ENCODE measurements at regions not wholly inside any gene's neighbourhood (a gene's known extent, or its start where the extent isn't known, plus 50 kb on each side); places are given as distances from the start of the nearest gene placed in this dataset.

DNA sequence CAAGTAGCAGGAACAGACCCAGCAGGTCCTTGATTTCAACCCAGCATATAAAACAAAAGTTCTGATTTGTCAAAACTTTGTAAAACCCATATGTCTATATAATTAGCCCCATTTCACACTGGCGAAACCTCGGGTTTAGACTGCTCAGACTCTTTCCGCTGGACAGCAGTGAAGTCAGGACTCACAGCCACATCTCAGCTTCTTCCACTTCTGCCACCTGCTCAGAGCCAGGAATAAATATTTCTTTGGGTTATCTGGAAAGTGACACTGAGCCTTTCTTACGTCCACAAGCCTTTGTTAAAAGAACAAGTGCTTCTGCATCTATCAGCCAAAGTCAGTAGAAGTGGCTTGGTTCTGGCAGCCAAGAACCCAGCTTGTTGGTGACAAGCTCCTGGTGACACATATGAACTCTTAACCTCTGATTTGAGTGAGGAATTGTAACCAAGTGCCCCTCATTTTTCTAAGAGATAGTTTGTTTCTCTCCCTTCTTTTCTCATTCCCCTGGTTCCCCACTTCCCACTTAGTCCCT is 118.1 kb upstream of the CHD2 start:
- ATAC-seq = no peak
- no peak overlapping the region for H2AFZ ChIP-seq (ENCODE audit: low read depth, low read length, poor library complexity, severe bottlenecking)
- H3K9ac ChIP-seq (ENCODE audit: low read length) = no peak overlapping the region
- no peak for TF ChIP-seq EGR1 (IDR thresholded peaks at IDR 0.05; ENCODE audit: low read depth)
- TF ChIP-seq, protein P1, sequence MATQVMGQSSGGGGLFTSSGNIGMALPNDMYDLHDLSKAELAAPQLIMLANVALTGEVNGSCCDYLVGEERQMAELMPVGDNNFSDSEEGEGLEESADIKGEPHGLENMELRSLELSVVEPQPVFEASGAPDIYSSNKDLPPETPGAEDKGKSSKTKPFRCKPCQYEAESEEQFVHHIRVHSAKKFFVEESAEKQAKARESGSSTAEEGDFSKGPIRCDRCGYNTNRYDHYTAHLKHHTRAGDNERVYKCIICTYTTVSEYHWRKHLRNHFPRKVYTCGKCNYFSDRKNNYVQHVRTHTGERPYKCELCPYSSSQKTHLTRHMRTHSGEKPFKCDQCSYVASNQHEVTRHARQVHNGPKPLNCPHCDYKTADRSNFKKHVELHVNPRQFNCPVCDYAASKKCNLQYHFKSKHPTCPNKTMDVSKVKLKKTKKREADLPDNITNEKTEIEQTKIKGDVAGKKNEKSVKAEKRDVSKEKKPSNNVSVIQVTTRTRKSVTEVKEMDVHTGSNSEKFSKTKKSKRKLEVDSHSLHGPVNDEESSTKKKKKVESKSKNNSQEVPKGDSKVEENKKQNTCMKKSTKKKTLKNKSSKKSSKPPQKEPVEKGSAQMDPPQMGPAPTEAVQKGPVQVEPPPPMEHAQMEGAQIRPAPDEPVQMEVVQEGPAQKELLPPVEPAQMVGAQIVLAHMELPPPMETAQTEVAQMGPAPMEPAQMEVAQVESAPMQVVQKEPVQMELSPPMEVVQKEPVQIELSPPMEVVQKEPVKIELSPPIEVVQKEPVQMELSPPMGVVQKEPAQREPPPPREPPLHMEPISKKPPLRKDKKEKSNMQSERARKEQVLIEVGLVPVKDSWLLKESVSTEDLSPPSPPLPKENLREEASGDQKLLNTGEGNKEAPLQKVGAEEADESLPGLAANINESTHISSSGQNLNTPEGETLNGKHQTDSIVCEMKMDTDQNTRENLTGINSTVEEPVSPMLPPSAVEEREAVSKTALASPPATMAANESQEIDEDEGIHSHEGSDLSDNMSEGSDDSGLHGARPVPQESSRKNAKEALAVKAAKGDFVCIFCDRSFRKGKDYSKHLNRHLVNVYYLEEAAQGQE (IDR thresholded peaks at IDR 0.05; ENCODE audit: low read depth) = no peak
- no peak for TF ChIP-seq SIN3A (IDR thresholded peaks at IDR 0.05; ENCODE audit: low read depth)
- TF ChIP-seq YY1 (IDR thresholded peaks at IDR 0.05; ENCODE audit: extremely low read depth, insufficient replicate concordance, low read depth, low read length) = no peak
- TF ChIP-seq SRF (IDR thresholded peaks at IDR 0.05; ENCODE audit: low read depth) = no peak
- TF ChIP-seq POLR2AphosphoS5 (IDR thresholded peaks at IDR 0.05; ENCODE audit: low read depth, low read length) = no peak
- TF ChIP-seq EZH2 (IDR thresholded peaks at IDR 0.05) = no peak
- TF ChIP-seq POLR2A (IDR thresholded peaks at IDR 0.05; ENCODE audit: borderline replicate concordance, extremely low read depth, insufficient read depth, insufficient read length) = no peak
- no peak for TF ChIP-seq TCF7L2 (IDR thresholded peaks at IDR 0.05; ENCODE audit: borderline replicate concordance, extremely low read depth, insufficient read depth, insufficient read length)
- no peak for TF ChIP-seq FOSL1 (IDR thresholded peaks at IDR 0.05; ENCODE audit: low read depth)
- no peak for TF ChIP-seq CBX3 (IDR thresholded peaks at IDR 0.05; ENCODE audit: low read depth)
- TF ChIP-seq RAD21 (IDR thresholded peaks at IDR 0.05; ENCODE audit: low read depth) = no peak
- TF ChIP-seq ZFX (IDR thresholded peaks at IDR 0.05) = no peak
- TF ChIP-seq, protein P2, sequence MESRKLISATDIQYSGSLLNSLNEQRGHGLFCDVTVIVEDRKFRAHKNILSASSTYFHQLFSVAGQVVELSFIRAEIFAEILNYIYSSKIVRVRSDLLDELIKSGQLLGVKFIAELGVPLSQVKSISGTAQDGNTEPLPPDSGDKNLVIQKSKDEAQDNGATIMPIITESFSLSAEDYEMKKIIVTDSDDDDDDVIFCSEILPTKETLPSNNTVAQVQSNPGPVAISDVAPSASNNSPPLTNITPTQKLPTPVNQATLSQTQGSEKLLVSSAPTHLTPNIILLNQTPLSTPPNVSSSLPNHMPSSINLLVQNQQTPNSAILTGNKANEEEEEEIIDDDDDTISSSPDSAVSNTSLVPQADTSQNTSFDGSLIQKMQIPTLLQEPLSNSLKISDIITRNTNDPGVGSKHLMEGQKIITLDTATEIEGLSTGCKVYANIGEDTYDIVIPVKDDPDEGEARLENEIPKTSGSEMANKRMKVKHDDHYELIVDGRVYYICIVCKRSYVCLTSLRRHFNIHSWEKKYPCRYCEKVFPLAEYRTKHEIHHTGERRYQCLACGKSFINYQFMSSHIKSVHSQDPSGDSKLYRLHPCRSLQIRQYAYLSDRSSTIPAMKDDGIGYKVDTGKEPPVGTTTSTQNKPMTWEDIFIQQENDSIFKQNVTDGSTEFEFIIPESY (IDR thresholded peaks at IDR 0.05; ENCODE audit: extremely low read depth, insufficient replicate concordance, low read length) = no peak
- TF ChIP-seq, protein P3, sequence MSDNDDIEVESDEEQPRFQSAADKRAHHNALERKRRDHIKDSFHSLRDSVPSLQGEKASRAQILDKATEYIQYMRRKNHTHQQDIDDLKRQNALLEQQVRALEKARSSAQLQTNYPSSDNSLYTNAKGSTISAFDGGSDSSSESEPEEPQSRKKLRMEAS (IDR thresholded peaks at IDR 0.05) = no peak
- CTCF ChIA-PET = interaction anchor here (1.3 kb wide), 1 partner anchor 16 kb away, joined by 3 read pairs; no protein-coding TSS in a partner anchor
- RAD21 ChIA-PET (ENCODE audit: low non-redundant PET in 1 of 2, low total read pairs in 2 of 2, uncharacterized antibody in 2 of 2, unreplicated experiment in 2 of 2) = no interaction called here
- DNase-seq (ENCODE audit: low read depth, low spot score) = no peak
- H3K9me2 ChIP-seq (ENCODE audit: insufficient read depth) = no peaks in the 10 kb centered on the region
- H3K4me1 ChIP-seq (ENCODE audit: control insufficient read depth in 1 of 2, insufficient read depth in 2 of 2, low read length in 2 of 2) = no peaks in the 10 kb centered on the region
- no TSS peak for BruUV-seq (replicated peaks)
- H3K4me2 ChIP-seq (ENCODE audit: low read length) = no peak overlapping the region
- no peak overlapping the region for H3K27ac ChIP-seq (ENCODE audit: low read depth, low read length)
- intact Hi-C loops (cut with micrococcal nuclease) = no loop called here
- no peaks in the 10 kb centered on the region for H4K20me1 ChIP-seq (ENCODE audit: insufficient read depth)
- H3K4me3 ChIP-seq (replicated peaks in 1 of 2; ENCODE audit: low read depth in 1 of 2, low read length in 2 of 2) = no peak overlapping the region
- no peaks in the 10 kb centered on the region for H3K27me3 ChIP-seq (ENCODE audit: insufficient read depth, low read length)
- no peaks in the 10 kb centered on the region for H3K79me2 ChIP-seq (ENCODE audit: insufficient read depth, low read length)
- no peaks in the 10 kb centered on the region; a peak in 1 of 4 replicates for H3K9me3 ChIP-seq (ENCODE audit: control insufficient read depth in 1 of 2, insufficient read depth in 1 of 2, low read depth in 1 of 2, low read length in 2 of 2)
- POLR2A ChIA-PET = no interaction called here
- H3K36me3 ChIP-seq (ENCODE audit: control insufficient read depth in 1 of 2, insufficient read depth in 2 of 2, low read length in 2 of 2) = no peaks in the 10 kb centered on the region

Measured in HCT116 (cell line).